GM12878 (cell line): ENCODE measurements at regions not wholly inside any gene's neighbourhood (a gene's known extent, or its start where the extent isn't known, plus 50 kb on each side); places are given as distances from the start of the nearest gene placed in this dataset.

Experiments used
- BACH1 ChIP-seq: fragments of 450-650 bp; IDR thresholded peaks from 2 replicates; pipeline ENCODE4 v1.6.1; 2017; ENCODE audit warnings: mild to moderate bottlenecking, borderline replicate concordance
- BRCA1 ChIP-seq: IDR thresholded peaks from 2 replicates; pipeline ENCODE4 v1.6.1; 2011; ENCODE audit warnings: low read depth, low read length, improper control_type of control experiment
- CBX5 ChIP-seq: sonication (generic); IDR thresholded peaks from 2 replicates; pipeline ENCODE4 v1.6.1; 2016; ENCODE audit warnings: low read depth, moderate library complexity, mild to moderate bottlenecking, inconsistent platforms
- CREB1 ChIP-seq: IDR thresholded peaks from 2 replicates; pipeline ENCODE4 v1.6.1; 2012; ENCODE audit warnings: low read depth, mild to moderate bottlenecking, inconsistent platforms
- EED ChIP-seq: sonication (generic); IDR thresholded peaks from 2 replicates; pipeline ENCODE4 v1.6.1; 2016; ENCODE audit warnings: antibody characterized with exemption, low read depth
- KLF5 ChIP-seq: fragments of 450-650 bp; IDR thresholded peaks from 2 replicates; pipeline ENCODE4 v1.6.1; 2014; ENCODE audit warnings: mild to moderate bottlenecking; ENCODE audit not compliant: partially characterized antibody
- MXI1 ChIP-seq: fragments of 150-350 bp; IDR thresholded peaks from 2 replicates; pipeline ENCODE4 v1.6.1; 2011; ENCODE audit warnings: low read depth, mild to moderate bottlenecking, inconsistent platforms, low read length, improper control_type of control experiment
- NR2F1 ChIP-seq: fragments of 450-650 bp; conservative IDR thresholded peaks from 2 replicates; pipeline ENCODE4 v1.6.1; 2017; ENCODE audit warnings: mild to moderate bottlenecking
- PML ChIP-seq: IDR thresholded peaks from 2 replicates; pipeline ENCODE4 v1.6.1; 2012; ENCODE audit warnings: low read length, inconsistent platforms
- SREBF2 ChIP-seq: IDR thresholded peaks from 2 replicates; pipeline ENCODE4 v1.6.1; 2012; ENCODE audit warnings: mild to moderate bottlenecking, low read length
- TAF1 ChIP-seq: IDR thresholded peaks from 2 replicates; pipeline ENCODE4 v1.6.1; 2011; ENCODE audit warnings: mild to moderate bottlenecking, low read depth, low read length, borderline replicate concordance
- ZNF217 ChIP-seq: fragments of 450-650 bp; IDR thresholded peaks from 2 replicates; pipeline ENCODE4 v1.6.1; 2017; ENCODE audit warnings: antibody characterized with exemption, mild to moderate bottlenecking
- TF ChIP-seq, protein P1 (sequence below): fragments of 450-650 bp; IDR thresholded peaks from 2 replicates; pipeline ENCODE4 v1.6.1; 2016; ENCODE audit warnings: mild to moderate bottlenecking, moderate library complexity, borderline replicate concordance
- TF ChIP-seq, protein P2 (sequence below): fragments of 450-650 bp; IDR thresholded peaks from 2 replicates; pipeline ENCODE4 v1.6.1; 2017; ENCODE audit warnings: mild to moderate bottlenecking, moderate library complexity
- TF ChIP-seq, protein P3 (sequence below): fragments of 150-350 bp; IDR thresholded peaks from 2 replicates; pipeline ENCODE4 v1.6.1; 2014; ENCODE audit warnings: mild to moderate bottlenecking, low read depth, low read length

DNA sequence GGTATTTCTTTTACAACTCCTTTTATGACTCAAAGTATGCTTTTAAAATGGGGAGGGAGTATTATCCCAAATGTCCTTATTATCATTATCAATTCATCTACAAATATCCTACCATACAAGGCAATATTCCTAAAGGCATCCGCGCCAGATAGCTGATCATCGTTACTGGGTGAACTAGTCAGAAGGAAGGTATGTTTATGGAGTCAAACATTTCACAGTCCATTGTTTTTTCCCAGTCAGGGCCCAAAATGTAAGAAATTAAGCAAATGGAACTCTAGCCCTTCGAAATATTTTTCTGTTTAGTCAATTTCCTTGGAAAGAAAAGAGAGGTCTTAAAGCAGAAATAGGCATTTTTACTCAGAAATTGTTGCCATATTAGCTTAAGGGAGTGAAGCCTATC lies 188.5 kb upstream of the CCNG1 start (continued):
- no peak for TF ChIP-seq CREB1
- TF ChIP-seq NR2F1 = no peak
- TF ChIP-seq, protein P1, sequence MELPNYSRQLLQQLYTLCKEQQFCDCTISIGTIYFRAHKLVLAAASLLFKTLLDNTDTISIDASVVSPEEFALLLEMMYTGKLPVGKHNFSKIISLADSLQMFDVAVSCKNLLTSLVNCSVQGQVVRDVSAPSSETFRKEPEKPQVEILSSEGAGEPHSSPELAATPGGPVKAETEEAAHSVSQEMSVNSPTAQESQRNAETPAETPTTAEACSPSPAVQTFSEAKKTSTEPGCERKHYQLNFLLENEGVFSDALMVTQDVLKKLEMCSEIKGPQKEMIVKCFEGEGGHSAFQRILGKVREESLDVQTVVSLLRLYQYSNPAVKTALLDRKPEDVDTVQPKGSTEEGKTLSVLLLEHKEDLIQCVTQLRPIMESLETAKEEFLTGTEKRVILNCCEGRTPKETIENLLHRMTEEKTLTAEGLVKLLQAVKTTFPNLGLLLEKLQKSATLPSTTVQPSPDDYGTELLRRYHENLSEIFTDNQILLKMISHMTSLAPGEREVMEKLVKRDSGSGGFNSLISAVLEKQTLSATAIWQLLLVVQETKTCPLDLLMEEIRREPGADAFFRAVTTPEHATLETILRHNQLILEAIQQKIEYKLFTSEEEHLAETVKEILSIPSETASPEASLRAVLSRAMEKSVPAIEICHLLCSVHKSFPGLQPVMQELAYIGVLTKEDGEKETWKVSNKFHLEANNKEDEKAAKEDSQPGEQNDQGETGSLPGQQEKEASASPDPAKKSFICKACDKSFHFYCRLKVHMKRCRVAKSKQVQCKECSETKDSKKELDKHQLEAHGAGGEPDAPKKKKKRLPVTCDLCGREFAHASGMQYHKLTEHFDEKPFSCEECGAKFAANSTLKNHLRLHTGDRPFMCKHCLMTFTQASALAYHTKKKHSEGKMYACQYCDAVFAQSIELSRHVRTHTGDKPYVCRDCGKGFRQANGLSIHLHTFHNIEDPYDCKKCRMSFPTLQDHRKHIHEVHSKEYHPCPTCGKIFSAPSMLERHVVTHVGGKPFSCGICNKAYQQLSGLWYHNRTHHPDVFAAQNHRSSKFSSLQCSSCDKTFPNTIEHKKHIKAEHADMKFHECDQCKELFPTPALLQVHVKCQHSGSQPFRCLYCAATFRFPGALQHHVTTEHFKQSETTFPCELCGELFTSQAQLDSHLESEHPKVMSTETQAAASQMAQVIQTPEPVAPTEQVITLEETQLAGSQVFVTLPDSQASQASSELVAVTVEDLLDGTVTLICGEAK = no peak
- TF ChIP-seq, protein P2, sequence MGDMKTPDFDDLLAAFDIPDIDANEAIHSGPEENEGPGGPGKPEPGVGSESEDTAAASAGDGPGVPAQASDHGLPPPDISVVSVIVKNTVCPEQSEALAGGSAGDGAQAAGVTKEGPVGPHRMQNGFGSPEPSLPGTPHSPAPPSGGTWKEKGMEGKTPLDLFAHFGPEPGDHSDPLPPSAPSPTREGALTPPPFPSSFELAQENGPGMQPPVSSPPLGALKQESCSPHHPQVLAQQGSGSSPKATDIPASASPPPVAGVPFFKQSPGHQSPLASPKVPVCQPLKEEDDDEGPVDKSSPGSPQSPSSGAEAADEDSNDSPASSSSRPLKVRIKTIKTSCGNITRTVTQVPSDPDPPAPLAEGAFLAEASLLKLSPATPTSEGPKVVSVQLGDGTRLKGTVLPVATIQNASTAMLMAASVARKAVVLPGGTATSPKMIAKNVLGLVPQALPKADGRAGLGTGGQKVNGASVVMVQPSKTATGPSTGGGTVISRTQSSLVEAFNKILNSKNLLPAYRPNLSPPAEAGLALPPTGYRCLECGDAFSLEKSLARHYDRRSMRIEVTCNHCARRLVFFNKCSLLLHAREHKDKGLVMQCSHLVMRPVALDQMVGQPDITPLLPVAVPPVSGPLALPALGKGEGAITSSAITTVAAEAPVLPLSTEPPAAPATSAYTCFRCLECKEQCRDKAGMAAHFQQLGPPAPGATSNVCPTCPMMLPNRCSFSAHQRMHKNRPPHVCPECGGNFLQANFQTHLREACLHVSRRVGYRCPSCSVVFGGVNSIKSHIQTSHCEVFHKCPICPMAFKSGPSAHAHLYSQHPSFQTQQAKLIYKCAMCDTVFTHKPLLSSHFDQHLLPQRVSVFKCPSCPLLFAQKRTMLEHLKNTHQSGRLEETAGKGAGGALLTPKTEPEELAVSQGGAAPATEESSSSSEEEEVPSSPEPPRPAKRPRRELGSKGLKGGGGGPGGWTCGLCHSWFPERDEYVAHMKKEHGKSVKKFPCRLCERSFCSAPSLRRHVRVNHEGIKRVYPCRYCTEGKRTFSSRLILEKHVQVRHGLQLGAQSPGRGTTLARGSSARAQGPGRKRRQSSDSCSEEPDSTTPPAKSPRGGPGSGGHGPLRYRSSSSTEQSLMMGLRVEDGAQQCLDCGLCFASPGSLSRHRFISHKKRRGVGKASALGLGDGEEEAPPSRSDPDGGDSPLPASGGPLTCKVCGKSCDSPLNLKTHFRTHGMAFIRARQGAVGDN = no peak
- no peak for TF ChIP-seq TAF1
- no peak for TF ChIP-seq BRCA1
- TF ChIP-seq SREBF2 = no peak
- no peak for TF ChIP-seq MXI1
- no peak for TF ChIP-seq BACH1
- no peak for TF ChIP-seq KLF5
- TF ChIP-seq, protein P3, sequence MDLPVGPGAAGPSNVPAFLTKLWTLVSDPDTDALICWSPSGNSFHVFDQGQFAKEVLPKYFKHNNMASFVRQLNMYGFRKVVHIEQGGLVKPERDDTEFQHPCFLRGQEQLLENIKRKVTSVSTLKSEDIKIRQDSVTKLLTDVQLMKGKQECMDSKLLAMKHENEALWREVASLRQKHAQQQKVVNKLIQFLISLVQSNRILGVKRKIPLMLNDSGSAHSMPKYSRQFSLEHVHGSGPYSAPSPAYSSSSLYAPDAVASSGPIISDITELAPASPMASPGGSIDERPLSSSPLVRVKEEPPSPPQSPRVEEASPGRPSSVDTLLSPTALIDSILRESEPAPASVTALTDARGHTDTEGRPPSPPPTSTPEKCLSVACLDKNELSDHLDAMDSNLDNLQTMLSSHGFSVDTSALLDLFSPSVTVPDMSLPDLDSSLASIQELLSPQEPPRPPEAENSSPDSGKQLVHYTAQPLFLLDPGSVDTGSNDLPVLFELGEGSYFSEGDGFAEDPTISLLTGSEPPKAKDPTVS = no peak
- no peak for TF ChIP-seq ZNF217
- no peak for TF ChIP-seq CBX5
- TF ChIP-seq PML = no peak
- no peak for TF ChIP-seq EED
